Glutamatergic neuron (in vitro differentiated cells): ENCODE measurements at regions not wholly inside any gene's neighbourhood (a gene's known extent, or its start where the extent isn't known, plus 50 kb on each side); places are given as distances from the start of the nearest gene placed in this dataset.

Experiments
- DNase-seq: peaks from one replicate; pipeline ENCODE4 v3.0.0; 2022
- H3K27ac Mint-ChIP-seq: one replicate; pipeline ENCODE4 v1.8.0; 2020; ENCODE audit warnings: mild to moderate bottlenecking, mixed read lengths, inconsistent platforms; ENCODE audit not compliant: unreplicated experiment
- H3K27me3 Mint-ChIP-seq: one replicate; pipeline ENCODE4 v1.8.0; 2020; ENCODE audit warnings: mild to moderate bottlenecking, moderate library complexity, mixed read lengths, inconsistent platforms; ENCODE audit not compliant: unreplicated experiment
- H3K36me3 Mint-ChIP-seq: one replicate; pipeline ENCODE4 v1.8.0; 2020; ENCODE audit warnings: mild to moderate bottlenecking, mixed read lengths, inconsistent platforms; ENCODE audit not compliant: unreplicated experiment
- H3K4me1 Mint-ChIP-seq: one replicate; pipeline ENCODE4 v1.8.0; 2020; ENCODE audit warnings: mild to moderate bottlenecking, low read depth, mixed read lengths, inconsistent platforms; ENCODE audit not compliant: unreplicated experiment
- H3K4me3 Mint-ChIP-seq: one replicate; pipeline ENCODE4 v1.8.0; 2020; ENCODE audit warnings: mild to moderate bottlenecking, mixed read lengths, inconsistent platforms; ENCODE audit not compliant: unreplicated experiment
- H3K9me3 Mint-ChIP-seq: one replicate; pipeline ENCODE4 v1.8.0; 2020; ENCODE audit warnings: mild to moderate bottlenecking, moderate library complexity, mixed read lengths, inconsistent platforms; ENCODE audit not compliant: unreplicated experiment
- CTCF ChIP-seq: fragments of 200-600 bp; sonication (generic); IDR thresholded peaks from one replicate; pipeline ENCODE4 v1.5.0; 2021; ENCODE audit not compliant: partially characterized antibody, unreplicated experiment

DNA sequence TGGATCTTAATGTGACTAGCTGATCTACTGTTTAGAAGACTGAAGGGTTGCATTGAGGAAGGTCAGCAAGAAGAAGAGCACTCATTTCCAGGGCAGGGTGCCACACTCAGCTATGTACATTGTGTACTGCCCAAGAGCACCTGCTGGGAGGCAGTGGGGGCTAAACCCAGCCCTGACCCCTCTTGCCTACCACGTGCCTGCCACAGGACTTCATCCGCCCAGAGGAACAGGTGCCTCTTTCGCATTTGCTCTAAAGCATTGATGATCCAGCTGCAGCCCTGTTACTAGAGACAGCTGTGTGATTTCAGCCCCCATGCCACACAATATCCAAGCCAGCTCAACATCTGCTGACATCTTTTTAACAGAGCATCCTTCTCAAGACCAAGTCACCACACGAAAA lies 341.8 kb downstream of the LMX1A start:
- DNase-seq = no peak
- no peaks in the 10 kb centered on the region for H3K4me1 Mint-ChIP-seq
- H3K27me3 Mint-ChIP-seq = no peaks in the 10 kb centered on the region
- no peak for TF ChIP-seq CTCF
- no peaks in the 10 kb centered on the region for H3K36me3 Mint-ChIP-seq
- no peak overlapping the region for H3K4me3 Mint-ChIP-seq
- H3K27ac Mint-ChIP-seq = no peak overlapping the region
- H3K9me3 Mint-ChIP-seq = peaks cover 4% of the 10 kb centered on the region

DNA sequence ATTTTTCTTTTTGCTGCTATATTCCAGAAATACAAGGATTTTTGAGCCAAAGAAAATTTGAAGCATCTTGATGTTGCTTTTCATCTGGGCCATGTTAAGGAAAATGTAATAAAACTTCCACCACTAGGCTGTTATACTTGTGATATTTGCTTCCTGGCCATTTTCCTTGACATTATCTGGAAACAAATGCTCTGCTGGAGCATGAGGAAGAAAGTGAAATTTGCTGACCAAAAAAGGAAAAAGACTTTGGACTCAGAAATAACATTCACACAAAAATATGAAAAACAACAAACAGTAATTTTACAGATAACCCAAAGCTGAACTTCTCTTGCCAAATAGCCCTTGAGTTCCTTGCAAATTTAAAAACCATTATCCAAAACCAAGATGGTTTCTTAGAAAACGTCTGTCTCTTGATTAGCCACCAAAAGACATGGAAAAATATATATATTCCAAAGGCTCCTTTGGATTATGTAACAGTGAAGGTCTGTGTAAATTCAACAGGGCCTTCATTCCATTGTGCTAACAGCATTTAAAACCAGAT lies 344.5 kb downstream of the LMX1A start:
- DNase-seq = no peak
- Mint-ChIP-seq H3K4me3 (no peak overlapping the region), H3K36me3 (no peaks in the 10 kb centered on the region), H3K27me3 (no peaks in the 10 kb centered on the region), H3K4me1 (no peaks in the 10 kb centered on the region), H3K9me3 (no peaks in the 10 kb centered on the region), H3K27ac (no peak overlapping the region)
- TF ChIP-seq CTCF = no peak

DNA sequence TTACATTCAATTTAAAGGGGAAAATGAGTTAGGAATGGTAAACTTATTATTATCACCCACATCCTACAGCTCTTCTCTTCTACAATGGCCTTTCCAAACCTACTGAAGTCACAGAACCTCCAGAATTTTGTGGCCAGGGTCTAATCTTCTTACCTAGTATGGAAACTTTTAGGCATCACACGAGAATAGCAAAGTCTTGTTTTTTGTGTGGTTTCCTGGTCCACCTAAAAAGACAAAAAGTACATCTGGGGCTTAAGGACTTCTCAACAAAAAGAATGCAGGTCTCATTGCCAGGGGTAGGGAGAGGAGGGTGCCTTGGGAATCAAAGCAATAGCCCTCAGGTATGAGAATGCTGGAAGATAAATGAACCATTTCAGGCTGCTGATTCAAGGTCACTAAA lies 345.3 kb downstream of the LMX1A start:
- no peaks in the 10 kb centered on the region for H3K36me3 Mint-ChIP-seq
- no peak overlapping the region for H3K27ac Mint-ChIP-seq
- no peak for DNase-seq
- no peak for TF ChIP-seq CTCF
- no peak overlapping the region for H3K4me3 Mint-ChIP-seq
- H3K9me3 Mint-ChIP-seq = no peaks in the 10 kb centered on the region
- H3K4me1 Mint-ChIP-seq = no peaks in the 10 kb centered on the region
- no peaks in the 10 kb centered on the region for H3K27me3 Mint-ChIP-seq

DNA sequence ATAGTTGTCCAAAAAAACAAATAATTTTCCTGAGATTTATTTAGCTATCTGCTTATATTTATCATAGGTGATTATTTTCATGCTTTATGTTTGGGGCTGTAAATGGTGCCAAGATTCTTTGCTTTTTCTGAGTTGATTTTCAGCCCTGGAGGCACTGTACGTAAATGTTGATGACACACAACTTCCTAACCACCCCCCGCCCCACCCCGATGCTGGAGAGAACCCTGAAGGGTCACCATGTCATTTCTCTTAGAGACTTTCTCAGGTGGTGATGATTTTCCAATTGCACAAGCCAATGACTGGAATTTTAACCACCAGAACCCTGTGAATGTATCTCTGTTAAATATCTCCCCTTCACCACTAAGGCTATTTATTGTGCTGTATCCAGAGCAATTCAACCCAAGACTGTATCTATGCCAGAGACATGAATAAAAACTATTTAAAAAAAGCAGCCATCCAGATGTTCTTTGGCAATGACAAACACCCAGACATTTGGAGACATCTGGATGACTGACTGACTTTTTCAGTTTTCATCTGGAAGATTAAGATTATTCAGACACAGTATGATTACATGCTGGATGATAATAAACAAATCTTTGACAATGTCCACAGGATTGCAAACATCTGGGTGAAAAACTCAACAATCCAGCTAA lies 346.0 kb downstream of the LMX1A start:
- H3K4me1 Mint-ChIP-seq = no peaks in the 10 kb centered on the region
- no peak for TF ChIP-seq CTCF
- no peak overlapping the region for H3K27ac Mint-ChIP-seq
- no peaks in the 10 kb centered on the region for H3K27me3 Mint-ChIP-seq
- no peaks in the 10 kb centered on the region for H3K9me3 Mint-ChIP-seq
- no peaks in the 10 kb centered on the region for H3K36me3 Mint-ChIP-seq
- no peak for DNase-seq
- no peak overlapping the region for H3K4me3 Mint-ChIP-seq

GRCh38 chr1:165006831-165007230 lies 349.7 kb downstream of the LMX1A start:
- DNase-seq = no peak
- Mint-ChIP-seq H3K9me3 (no peaks in the 10 kb centered on the region), H3K4me3 (no peak overlapping the region), H3K36me3 (no peaks in the 10 kb centered on the region), H3K4me1 (no peaks in the 10 kb centered on the region), H3K27me3 (no peaks in the 10 kb centered on the region), H3K27ac (no peak overlapping the region)
- no peak for TF ChIP-seq CTCF
